KMS-11 (cell line): ENCODE measurements at regions not wholly inside any gene's neighbourhood (a gene's known extent, or its start where the extent isn't known, plus 50 kb on each side); places are given as distances from the start of the nearest gene placed in this dataset.

Experiments used
- H2AFZ ChIP-seq: fragments of 200-600 bp; sonication (generic); 2 replicates; pipeline ENCODE4 v1.6.1; 2016; ENCODE audit warnings: antibody characterized with exemption, mixed run types, low read depth
- H3K27ac ChIP-seq: fragments of 200-600 bp; sonication (generic); 2 replicates; pipeline ENCODE4 v1.6.1; 2016; ENCODE audit warnings: mild to moderate bottlenecking, mixed run types
- H3K27me3 ChIP-seq: fragments of 200-600 bp; sonication (generic); 2 replicates; pipeline ENCODE4 v1.6.1; 2017; ENCODE audit warnings: mild to moderate bottlenecking, low read depth, mixed run types, moderate library complexity; ENCODE audit not compliant: insufficient read depth
- H3K36me3 ChIP-seq: fragments of 200-600 bp; sonication (generic); 2 replicates; pipeline ENCODE4 v1.6.1; 2017; ENCODE audit warnings: mild to moderate bottlenecking, mixed run types; ENCODE audit not compliant: insufficient read depth
- H3K4me1 ChIP-seq: fragments of 200-600 bp; sonication (generic); 2 replicates; pipeline ENCODE4 v1.6.1; 2016; ENCODE audit warnings: mild to moderate bottlenecking, low read depth, mixed run types; ENCODE audit not compliant: poor library complexity, severe bottlenecking
- H3K4me2 ChIP-seq: fragments of 200-600 bp; sonication (generic); 2 replicates; pipeline ENCODE4 v1.7.0; 2016; ENCODE audit warnings: mild to moderate bottlenecking, mixed run types
- H3K4me3 ChIP-seq: fragments of 200-600 bp; sonication (generic); IDR thresholded peaks from 2 replicates; pipeline ENCODE4 v1.6.1; 2017; ENCODE audit warnings: low read depth, low read length, mixed read lengths; ENCODE audit not compliant: insufficient read depth
- H3K79me2 ChIP-seq: fragments of 200-600 bp; sonication (generic); 2 replicates; pipeline ENCODE4 v1.6.1; 2016; ENCODE audit warnings: low read depth, mixed run types; ENCODE audit not compliant: insufficient read depth
- H3K9ac ChIP-seq: fragments of 200-600 bp; sonication (generic); 2 replicates; pipeline ENCODE4 v1.6.1; 2016; ENCODE audit warnings: mild to moderate bottlenecking, mixed run types
- H4K20me1 ChIP-seq: fragments of 200-600 bp; sonication (generic); 2 replicates; pipeline ENCODE4 v1.6.1; 2016; ENCODE audit warnings: mild to moderate bottlenecking, mixed run types; ENCODE audit not compliant: insufficient read depth
- TF ChIP-seq, protein P1 (sequence below): fragments of 200-600 bp; sonication (generic); conservative IDR thresholded peaks from 2 replicates; pipeline ENCODE4 v1.6.1; 2017; ENCODE audit warnings: low read depth, mild to moderate bottlenecking, antibody characterized with exemption, low read length, moderate library complexity, mixed read lengths

DNA sequence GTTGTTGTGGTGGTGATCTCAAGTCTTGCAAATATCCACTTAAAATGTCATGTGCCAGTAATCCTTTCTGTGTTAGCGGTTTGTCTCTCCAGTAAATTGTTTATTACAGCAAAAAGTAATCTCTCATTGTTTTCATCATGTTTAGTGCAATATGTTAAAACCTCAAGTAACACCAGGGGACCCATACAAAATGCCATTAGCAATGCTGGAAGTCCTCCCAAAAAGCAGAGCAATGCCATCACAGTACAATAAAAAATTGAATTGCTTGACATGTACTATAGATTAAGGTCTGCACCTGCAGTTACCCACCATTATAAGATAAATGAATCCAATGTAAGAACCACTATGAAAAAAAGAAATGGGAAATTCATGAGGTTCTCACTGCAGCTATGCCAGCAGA lies 1606.5 kb downstream of the BRINP3 start:
- Histone ChIP-seq H3K27ac (no peak overlapping the region), H3K4me3 (no peak overlapping the region)
- TF ChIP-seq, protein P1, sequence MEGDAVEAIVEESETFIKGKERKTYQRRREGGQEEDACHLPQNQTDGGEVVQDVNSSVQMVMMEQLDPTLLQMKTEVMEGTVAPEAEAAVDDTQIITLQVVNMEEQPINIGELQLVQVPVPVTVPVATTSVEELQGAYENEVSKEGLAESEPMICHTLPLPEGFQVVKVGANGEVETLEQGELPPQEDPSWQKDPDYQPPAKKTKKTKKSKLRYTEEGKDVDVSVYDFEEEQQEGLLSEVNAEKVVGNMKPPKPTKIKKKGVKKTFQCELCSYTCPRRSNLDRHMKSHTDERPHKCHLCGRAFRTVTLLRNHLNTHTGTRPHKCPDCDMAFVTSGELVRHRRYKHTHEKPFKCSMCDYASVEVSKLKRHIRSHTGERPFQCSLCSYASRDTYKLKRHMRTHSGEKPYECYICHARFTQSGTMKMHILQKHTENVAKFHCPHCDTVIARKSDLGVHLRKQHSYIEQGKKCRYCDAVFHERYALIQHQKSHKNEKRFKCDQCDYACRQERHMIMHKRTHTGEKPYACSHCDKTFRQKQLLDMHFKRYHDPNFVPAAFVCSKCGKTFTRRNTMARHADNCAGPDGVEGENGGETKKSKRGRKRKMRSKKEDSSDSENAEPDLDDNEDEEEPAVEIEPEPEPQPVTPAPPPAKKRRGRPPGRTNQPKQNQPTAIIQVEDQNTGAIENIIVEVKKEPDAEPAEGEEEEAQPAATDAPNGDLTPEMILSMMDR: no peak

DNA sequence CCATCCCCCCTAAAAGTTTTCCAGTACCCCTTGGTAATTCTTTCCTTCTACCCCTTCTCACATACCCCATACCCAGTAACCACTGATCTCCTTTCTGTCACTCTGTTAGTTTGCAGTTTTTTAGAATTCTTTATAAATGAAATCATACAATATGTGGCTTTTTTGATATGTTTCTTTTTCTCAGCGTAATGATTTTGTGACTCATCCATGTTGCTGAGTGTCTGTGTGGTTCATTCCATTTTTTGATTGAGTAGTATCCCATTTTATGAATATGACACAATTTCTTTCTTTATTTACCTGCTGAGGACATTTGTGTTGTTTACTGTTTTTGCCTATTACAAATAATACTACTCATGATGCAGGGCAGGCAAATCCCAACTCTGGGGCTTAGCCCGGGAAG lies 1605.3 kb downstream of the BRINP3 start:
- no peaks in the 10 kb centered on the region for H3K4me1 ChIP-seq
- H3K27me3 ChIP-seq: no peaks in the 10 kb centered on the region
- H4K20me1 ChIP-seq: no peaks in the 10 kb centered on the region
- H2AFZ ChIP-seq: no peak overlapping the region
- H3K4me2 ChIP-seq: no peak overlapping the region
- TF ChIP-seq, protein P1: no peak
- no peak overlapping the region for H3K9ac ChIP-seq
- H3K36me3 ChIP-seq: no peaks in the 10 kb centered on the region
- no peak overlapping the region for H3K27ac ChIP-seq
- H3K79me2 ChIP-seq: no peaks in the 10 kb centered on the region
- H3K4me3 ChIP-seq: no peak overlapping the region

More for the DNA sequence above, 1606.5 kb downstream of the BRINP3 start:
- no peaks in the 10 kb centered on the region for H3K79me2 ChIP-seq
- H3K27me3 ChIP-seq: no peaks in the 10 kb centered on the region
- H3K36me3 ChIP-seq: no peaks in the 10 kb centered on the region
- H4K20me1 ChIP-seq: no peaks in the 10 kb centered on the region
- no peaks in the 10 kb centered on the region for H3K4me1 ChIP-seq
- no peak overlapping the region for H3K9ac ChIP-seq
- no peak overlapping the region for H3K4me2 ChIP-seq
- no peak overlapping the region for H2AFZ ChIP-seq

DNA sequence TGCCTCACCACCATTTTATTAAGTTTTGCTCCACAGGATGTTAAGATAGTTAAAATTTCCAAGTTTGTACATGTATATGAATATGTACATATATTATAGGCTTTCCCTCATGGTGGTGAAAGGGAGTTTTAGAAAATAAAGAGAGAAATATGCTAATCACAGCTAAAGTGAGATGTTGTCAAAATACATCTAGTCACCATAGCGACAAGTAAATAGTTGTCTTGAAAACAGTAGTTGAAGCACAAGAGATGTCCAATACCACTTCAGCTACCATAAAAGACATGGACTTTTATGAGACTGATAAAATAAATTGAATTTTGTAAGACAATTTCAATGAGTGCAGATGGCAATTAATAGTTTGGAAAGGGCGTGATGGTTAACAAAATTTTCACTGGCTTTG lies 1600.0 kb downstream of the BRINP3 start:
- TF ChIP-seq, protein P1: no peak

DNA sequence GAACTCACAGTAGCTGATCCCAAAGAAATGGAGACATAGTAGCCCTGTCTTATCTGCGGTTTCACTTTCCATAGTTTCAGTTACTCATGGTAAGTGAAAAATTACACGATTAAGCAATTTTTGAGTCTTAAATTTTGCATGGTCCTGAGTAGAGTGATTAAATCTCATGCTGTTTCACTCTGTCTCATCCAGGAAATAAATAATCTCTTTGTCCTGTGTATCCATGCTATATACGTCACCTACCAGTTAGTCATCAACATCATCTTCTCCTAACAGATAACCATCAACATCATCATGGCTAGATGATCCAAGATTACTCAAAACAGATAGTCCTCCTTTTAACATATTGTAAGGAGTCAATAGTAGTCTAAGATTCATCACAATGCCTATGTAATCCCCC lies 1589.3 kb downstream of the BRINP3 start:
- no peaks in the 10 kb centered on the region for H3K4me1 ChIP-seq
- H3K9ac ChIP-seq: no peak overlapping the region
- H2AFZ ChIP-seq: no peak overlapping the region
- TF ChIP-seq, protein P1: no peak
- no peaks in the 10 kb centered on the region for H3K36me3 ChIP-seq
- H4K20me1 ChIP-seq: no peaks in the 10 kb centered on the region
- H3K27ac ChIP-seq: no peak overlapping the region
- no peaks in the 10 kb centered on the region for H3K27me3 ChIP-seq
- no peak overlapping the region for H3K4me3 ChIP-seq
- H3K4me2 ChIP-seq: no peak overlapping the region
- no peaks in the 10 kb centered on the region for H3K79me2 ChIP-seq

More for the DNA sequence above, 1600.0 kb downstream of the BRINP3 start:
- Histone ChIP-seq H3K4me2 (no peak overlapping the region), H3K9ac (no peak overlapping the region), H3K36me3 (no peaks in the 10 kb centered on the region), H4K20me1 (no peaks in the 10 kb centered on the region), H3K4me1 (no peaks in the 10 kb centered on the region), H2AFZ (no peak overlapping the region), H3K27me3 (no peaks in the 10 kb centered on the region), H3K27ac (no peak overlapping the region), H3K4me3 (no peak overlapping the region), H3K79me2 (no peaks in the 10 kb centered on the region)
